ENCODE measurements at regions not wholly inside any gene's neighbourhood (a gene's known extent, or its start where the extent isn't known, plus 50 kb on each side); places are given as distances from the start of the nearest gene placed in this dataset.

GRCh38 chr11:16603245-16603644 is 135.2 kb upstream of the C11orf58 start:
- H3K4me3 ChIP-seq (ENCODE audit: low read length), result no peak overlapping the region
- Mint-ChIP-seq H3K27me3 (peaks cover 63 to 75% (median 73%) of the 10 kb centered on the region in 5 donors), H3K4me1 (peaks cover 12 to 32% (median 27%) of the 10 kb centered on the region in 7 donors), H3K27ac (no peak overlapping the region), H3K9me3 (peaks cover 0 to 11% (median 4%) of the 10 kb centered on the region in 11 donors), H3K4me3 (peak overlapping the region in 9 of 10 donors; percentile 2 to 78 (median 61)), H3K36me3 (peaks cover 0 to 9% (median 4%) of the 10 kb centered on the region in 5 donors)
- no peaks in the 10 kb centered on the region for H3K36me3 ChIP-seq (ENCODE audit: control insufficient read depth in 2 of 3, insufficient read depth in 3 of 3, low read length in 3 of 3)
- intact Hi-C loops (cut with micrococcal nuclease), result no loop called here
- no peak overlapping the region for H3K27ac ChIP-seq (ENCODE audit: low read depth, low read length)
- CTCF ChIA-PET, result no interaction called here
- H3K4me1 ChIP-seq (ENCODE audit: control insufficient read depth in 2 of 2, insufficient read depth in 2 of 2, low read length in 2 of 2), result peaks cover 12 to 27% of the 10 kb centered on the region in 2 donors
- ATAC-seq, result no peak
- POLR2A ChIA-PET, result no interaction called here
- no peak for DNase-seq
- peaks cover 6 to 24% of the 10 kb centered on the region in 2 donors for H3K27me3 ChIP-seq (ENCODE audit: control insufficient read depth in 2 of 2, insufficient read depth in 2 of 2, low read length in 2 of 2)
- no peaks in the 10 kb centered on the region for H3K9me3 ChIP-seq (ENCODE audit: control insufficient read depth in 2 of 3, low read length in 3 of 3)

DNA sequence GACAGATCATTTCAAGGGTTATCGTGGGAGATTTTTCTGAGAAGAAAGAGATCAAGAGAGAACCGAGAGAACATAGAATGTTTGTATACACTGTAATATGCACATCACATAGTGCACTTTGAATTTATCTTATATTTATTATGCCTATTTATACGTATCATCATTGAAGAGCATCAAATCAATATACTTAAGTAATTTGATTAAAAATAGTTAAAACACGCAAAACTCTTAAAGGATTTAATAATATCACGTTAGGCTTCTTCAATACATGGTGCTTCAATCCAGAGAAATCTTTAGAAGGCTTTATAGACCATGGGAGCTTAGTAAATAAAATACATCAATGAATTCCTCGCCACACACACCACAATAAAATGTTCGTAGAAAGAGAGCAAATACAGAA is 139.5 kb upstream of the C11orf58 start:
- intact Hi-C loops (cut with micrococcal nuclease), result no loop called here
- Mint-ChIP-seq H3K36me3 (peaks cover 0 to 5% (median 0%) of the 10 kb centered on the region in 5 donors), H3K9me3 (peaks cover 0 to 5% (median 0%) of the 10 kb centered on the region in 11 donors), H3K4me1 (peaks cover 0 to 6% (median 4%) of the 10 kb centered on the region in 7 donors), H3K27ac (no peak overlapping the region), H3K27me3 (peaks cover 37 to 63% (median 57%) of the 10 kb centered on the region in 5 donors), H3K4me3 (no peak overlapping the region)
- no peak overlapping the region for H3K27ac ChIP-seq (ENCODE audit: low read depth, low read length)
- peaks cover 0 to 10% of the 10 kb centered on the region in 2 donors for H3K27me3 ChIP-seq (ENCODE audit: control insufficient read depth in 2 of 2, insufficient read depth in 2 of 2, low read length in 2 of 2)
- H3K4me3 ChIP-seq (ENCODE audit: low read length), result no peak overlapping the region
- ChIA-PET CTCF (no interaction called here), POLR2A (no interaction called here)
- no peaks in the 10 kb centered on the region for H3K4me1 ChIP-seq (ENCODE audit: control insufficient read depth in 2 of 2, insufficient read depth in 2 of 2, low read length in 2 of 2)
- ATAC-seq (no peak), DNase-seq (no peak)
- no peaks in the 10 kb centered on the region for H3K9me3 ChIP-seq (ENCODE audit: control insufficient read depth in 2 of 3, low read length in 3 of 3)
- no peaks in the 10 kb centered on the region for H3K36me3 ChIP-seq (ENCODE audit: control insufficient read depth in 2 of 3, insufficient read depth in 3 of 3, low read length in 3 of 3)

GRCh38 chr11:16598032-16598431 is 140.4 kb upstream of the C11orf58 start:
- Mint-ChIP-seq H3K4me3 (no peak overlapping the region), H3K27me3 (peaks cover 30 to 55% (median 53%) of the 10 kb centered on the region in 5 donors), H3K36me3 (peaks cover 0 to 5% (median 0%) of the 10 kb centered on the region in 5 donors), H3K9me3 (peaks cover 0 to 5% (median 0%) of the 10 kb centered on the region in 11 donors), H3K4me1 (no peaks in the 10 kb centered on the region), H3K27ac (no peak overlapping the region)
- ATAC-seq (no peak), DNase-seq (no peak)
- intact Hi-C loops (cut with micrococcal nuclease), result no loop called here
- Histone ChIP-seq H3K4me3 (ENCODE audit: low read length) (no peak overlapping the region), H3K9me3 (ENCODE audit: control insufficient read depth in 2 of 3, low read length in 3 of 3) (no peaks in the 10 kb centered on the region), H3K27me3 (ENCODE audit: control insufficient read depth in 2 of 2, insufficient read depth in 2 of 2, low read length in 2 of 2) (peaks cover 0 to 4% of the 10 kb centered on the region in 2 donors), H3K27ac (ENCODE audit: low read depth, low read length) (no peak overlapping the region), H3K36me3 (ENCODE audit: control insufficient read depth in 2 of 3, insufficient read depth in 3 of 3, low read length in 3 of 3) (no peaks in the 10 kb centered on the region), H3K4me1 (ENCODE audit: control insufficient read depth in 2 of 2, insufficient read depth in 2 of 2, low read length in 2 of 2) (no peaks in the 10 kb centered on the region)
- CTCF ChIA-PET, result no interaction called here
- POLR2A ChIA-PET, result no interaction called here

GRCh38 chr11:16596231-16596630 is 142.2 kb upstream of the C11orf58 start:
- no peak overlapping the region for H3K27ac ChIP-seq (ENCODE audit: low read depth, low read length)
- CTCF ChIA-PET, result no interaction called here
- H3K27me3 ChIP-seq (ENCODE audit: control insufficient read depth in 2 of 2, insufficient read depth in 2 of 2, low read length in 2 of 2), result peaks cover 0 to 4% of the 10 kb centered on the region in 2 donors
- Mint-ChIP-seq H3K4me3 (no peak overlapping the region), H3K4me1 (no peaks in the 10 kb centered on the region), H3K36me3 (peaks cover 0 to 5% (median 0%) of the 10 kb centered on the region in 5 donors), H3K27ac (no peak overlapping the region), H3K27me3 (peaks cover 20 to 47% (median 39%) of the 10 kb centered on the region in 5 donors), H3K9me3 (peaks cover 0 to 2% (median 0%) of the 10 kb centered on the region in 11 donors)
- ATAC-seq (no peak), DNase-seq (no peak)
- POLR2A ChIA-PET, result no interaction called here
- H3K4me1 ChIP-seq (ENCODE audit: control insufficient read depth in 2 of 2, insufficient read depth in 2 of 2, low read length in 2 of 2), result no peaks in the 10 kb centered on the region
- H3K36me3 ChIP-seq (ENCODE audit: control insufficient read depth in 2 of 3, insufficient read depth in 3 of 3, low read length in 3 of 3), result no peaks in the 10 kb centered on the region
- no peaks in the 10 kb centered on the region for H3K9me3 ChIP-seq (ENCODE audit: control insufficient read depth in 2 of 3, low read length in 3 of 3)
- intact Hi-C loops (cut with micrococcal nuclease), result no loop called here
- no peak overlapping the region for H3K4me3 ChIP-seq (ENCODE audit: low read length)

GRCh38 chr11:16591157-16591556 is 147.3 kb upstream of the C11orf58 start:
- intact Hi-C loops (cut with micrococcal nuclease), result no loop called here
- POLR2A ChIA-PET, result no interaction called here
- H3K9me3 Mint-ChIP-seq, result no peaks in the 10 kb centered on the region

DNA sequence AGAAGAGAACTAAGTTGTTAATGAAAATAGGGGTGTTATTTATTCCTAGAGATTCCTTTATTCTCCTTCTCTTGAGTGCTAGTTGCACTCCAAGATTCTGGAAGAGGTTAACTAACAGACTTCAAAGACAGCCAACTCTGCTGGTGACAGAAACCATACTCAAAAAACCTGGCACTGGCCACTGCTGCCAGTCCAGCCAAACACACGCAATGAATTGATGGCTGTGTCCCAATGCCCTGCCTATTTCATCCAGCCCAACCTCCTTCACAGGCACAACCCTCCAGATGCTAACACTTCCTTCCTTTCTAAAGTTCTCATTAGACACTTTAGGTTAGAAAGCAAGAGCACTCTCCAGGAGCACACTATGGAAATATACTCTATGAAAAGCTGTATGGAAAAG is 150.8 kb upstream of the C11orf58 start:
- Mint-ChIP-seq H3K4me1 (no peaks in the 10 kb centered on the region), H3K4me3 (no peak overlapping the region), H3K9me3 (peaks cover 0 to 4% (median 0%) of the 10 kb centered on the region in 11 donors), H3K27me3 (peaks cover 4 to 30% (median 8%) of the 10 kb centered on the region in 5 donors), H3K36me3 (no peaks in the 10 kb centered on the region), H3K27ac (no peak overlapping the region)
- ChIA-PET POLR2A (no interaction called here), CTCF (no interaction called here)
- H3K27me3 ChIP-seq (ENCODE audit: control insufficient read depth in 2 of 2, insufficient read depth in 2 of 2, low read length in 2 of 2), result no peaks in the 10 kb centered on the region
- H3K9me3 ChIP-seq (ENCODE audit: control insufficient read depth in 2 of 3, low read length in 3 of 3), result no peaks in the 10 kb centered on the region
- no peak overlapping the region for H3K27ac ChIP-seq (ENCODE audit: low read depth, low read length)
- DNase-seq (no peak), ATAC-seq (no peak)
- no peak overlapping the region for H3K4me3 ChIP-seq (ENCODE audit: low read length)
- no peaks in the 10 kb centered on the region for H3K4me1 ChIP-seq (ENCODE audit: control insufficient read depth in 2 of 2, insufficient read depth in 2 of 2, low read length in 2 of 2)
- intact Hi-C loops (cut with micrococcal nuclease), result no loop called here
- H3K36me3 ChIP-seq (ENCODE audit: control insufficient read depth in 2 of 3, insufficient read depth in 3 of 3, low read length in 3 of 3), result no peaks in the 10 kb centered on the region

More at GRCh38 chr11:16591157-16591556, 147.3 kb upstream of the C11orf58 start:
- H3K4me3 Mint-ChIP-seq, result no peak overlapping the region
- H3K27ac Mint-ChIP-seq, result no peak overlapping the region
- Histone ChIP-seq H3K36me3 (ENCODE audit: control insufficient read depth in 2 of 3, insufficient read depth in 3 of 3, low read length in 3 of 3) (no peaks in the 10 kb centered on the region), H3K9me3 (ENCODE audit: control insufficient read depth in 2 of 3, low read length in 3 of 3) (no peaks in the 10 kb centered on the region), H3K27ac (ENCODE audit: low read depth, low read length) (no peak overlapping the region), H3K4me3 (ENCODE audit: low read length) (no peak overlapping the region), H3K27me3 (ENCODE audit: control insufficient read depth in 2 of 2, insufficient read depth in 2 of 2, low read length in 2 of 2) (no peaks in the 10 kb centered on the region), H3K4me1 (ENCODE audit: control insufficient read depth in 2 of 2, insufficient read depth in 2 of 2, low read length in 2 of 2) (no peaks in the 10 kb centered on the region)
- peaks cover 6 to 34% (median 13%) of the 10 kb centered on the region in 5 donors for H3K27me3 Mint-ChIP-seq
- H3K36me3 Mint-ChIP-seq, result no peaks in the 10 kb centered on the region
- DNase-seq (no peak), ATAC-seq (no peak)
- CTCF ChIA-PET, result no interaction called here
- no peaks in the 10 kb centered on the region for H3K4me1 Mint-ChIP-seq

- H3K27ac ChIP-seq (ENCODE audit: low read depth, low read length), result no peak overlapping the region
- peaks cover 0 to 22% (median 6%) of the 10 kb centered on the region in 5 donors for H3K27me3 Mint-ChIP-seq
- ChIA-PET POLR2A (no interaction called here), CTCF (no interaction called here)
- H3K9me3 ChIP-seq (ENCODE audit: control insufficient read depth in 2 of 3, low read length in 3 of 3), result no peaks in the 10 kb centered on the region
- H3K9me3 Mint-ChIP-seq, result peaks cover 0 to 4% (median 0%) of the 10 kb centered on the region in 11 donors
- no peak overlapping the region for H3K4me3 Mint-ChIP-seq
- no peak overlapping the region for H3K27ac Mint-ChIP-seq
- H3K36me3 Mint-ChIP-seq, result no peaks in the 10 kb centered on the region
- H3K4me3 ChIP-seq (ENCODE audit: low read length), result no peak overlapping the region
- H3K4me1 ChIP-seq (ENCODE audit: control insufficient read depth in 2 of 2, insufficient read depth in 2 of 2, low read length in 2 of 2), result no peaks in the 10 kb centered on the region
- DNase-seq (no peak), ATAC-seq (no peak)
- H3K4me1 Mint-ChIP-seq, result no peaks in the 10 kb centered on the region
- no peaks in the 10 kb centered on the region for H3K27me3 ChIP-seq (ENCODE audit: control insufficient read depth in 2 of 2, insufficient read depth in 2 of 2, low read length in 2 of 2)
- intact Hi-C loops (cut with micrococcal nuclease), result no loop called here
- H3K36me3 ChIP-seq (ENCODE audit: control insufficient read depth in 2 of 3, insufficient read depth in 3 of 3, low read length in 3 of 3), result no peaks in the 10 kb centered on the region
These were observed 153.9 kb upstream of the C11orf58 start for GRCh38 chr11:16584569-16584968.

Data from naive thymus-derived CD4-positive, alpha-beta T cell (primary cell).